Panc1 (cell line): ENCODE measurements at regions not wholly inside any gene's neighbourhood (a gene's known extent, or its start where the extent isn't known, plus 50 kb on each side); places are given as distances from the start of the nearest gene placed in this dataset.

Experiments
- ATAC-seq: fragments of 200-7000 bp; cut with Tn5 transposase; 2 replicates; pipeline ENCODE4 v1.9.1; 2020; ENCODE audit warnings: mild to moderate bottlenecking, moderate library complexity
- BruUV-seq: library from RNA; stranded (reverse); fragments of 400-500 nt; replicated peaks from 2 replicates; lab custom pipeline; 2021; lab: Mats Ljungman, UMichigan
- CTCF ChIA-PET: fragments of 300-600 bp; sonication (Branson Sonifier 250); formaldehyde crosslinking; loops from one replicate; lab custom pipeline; 2022; ENCODE audit warnings: antibody characterized with exemption; lab: Charles Lee
- POLR2A ChIA-PET: fragments of 300-600 bp; sonication (Branson Sonifier 250); formaldehyde crosslinking; loops from one replicate; lab custom pipeline; 2022; ENCODE audit warnings: antibody characterized with exemption; lab: Charles Lee
- DNase-seq: peaks from one replicate; pipeline ENCODE4 v3.0.0-alpha.2; 2010; ENCODE audit warnings: low read depth, low spot score
- H3K27ac ChIP-seq: 2 replicates; pipeline ENCODE4 v1.5.1; 2011; ENCODE audit warnings: mild to moderate bottlenecking, low read length, inconsistent platforms
- H3K27me3 ChIP-seq: fragments of 200-500 bp; sonication (Bioruptor generic); 2 replicates; pipeline ENCODE4 v1.6.0; 2014; ENCODE audit warnings: low read length, inconsistent platforms; ENCODE audit not compliant: control insufficient read depth, insufficient read depth
- H3K36me3 ChIP-seq: fragments of 200-500 bp; sonication (Bioruptor generic); 2 replicates; pipeline ENCODE4 v1.5.1; 2014; ENCODE audit warnings: inconsistent platforms, mild to moderate bottlenecking, low read length, moderate library complexity; ENCODE audit not compliant: control insufficient read depth, insufficient read depth
- H3K4me1 ChIP-seq: 2 replicates; pipeline ENCODE4 v1.5.1; 2011; ENCODE audit warnings: inconsistent platforms, mild to moderate bottlenecking, low read length, moderate library complexity; ENCODE audit not compliant: control insufficient read depth, insufficient read depth
- H3K4me3 ChIP-seq, 2 experiments: 2 replicates each; pipeline ENCODE4 v1.5.1; 2011 to 2012; ENCODE audit warnings: low read depth in 2 of 2, low read length in 2 of 2, mild to moderate bottlenecking in 2 of 2, inconsistent platforms in 1 of 2, moderate library complexity in 1 of 2
- H3K9me3 ChIP-seq: fragments of 200-500 bp; sonication (Bioruptor generic); 2 replicates; pipeline ENCODE4 v1.5.1; 2014; ENCODE audit warnings: low read depth, mild to moderate bottlenecking, inconsistent platforms, low read length, moderate library complexity; ENCODE audit not compliant: control insufficient read depth, insufficient read depth
- POLR2AphosphoS5 ChIP-seq: IDR thresholded peaks from 2 replicates; pipeline ENCODE4 v1.6.1; 2012; ENCODE audit warnings: mild to moderate bottlenecking, low read depth, low read length, moderate library complexity
- SIN3A ChIP-seq: IDR thresholded peaks from 2 replicates; pipeline ENCODE4 v1.6.1; 2012; ENCODE audit warnings: low read depth, mild to moderate bottlenecking, low read length, moderate library complexity, borderline replicate concordance; ENCODE audit not compliant: insufficient read depth
- TCF7L2 ChIP-seq: IDR thresholded peaks from 2 replicates; pipeline ENCODE4 v1.6.1; 2011; ENCODE audit warnings: mild to moderate bottlenecking, low read depth, low read length, inconsistent platforms
- in situ Hi-C: cut with HindIII; loops from 2 replicates; pipeline ENCODE4 v1.10.0; 2016; ENCODE audit warnings: low sequenced_read_pairs, low pct_unique_long_range_greater_than_20kb
- intact Hi-C: fragments of 100-400 bp; cut with micrococcal nuclease; formaldehyde crosslinking; loops from one replicate; pipeline ENCODE4 v1.10.0; 2022; ENCODE audit not compliant: unreplicated experiment
- TF ChIP-seq, protein P1 (sequence below), 2 experiments: IDR thresholded peaks; 2 replicates each; pipeline ENCODE4 v1.6.1; 2011 to 2012; ENCODE audit warnings: low read depth in 2 of 2, control low read depth in 1 of 2, low read length in 1 of 2, mild to moderate bottlenecking in 1 of 2, moderate library complexity in 1 of 2; ENCODE audit not compliant: insufficient read depth in 1 of 2
- TF ChIP-seq, protein P2 (sequence below): fragments of 450-650 bp; IDR thresholded peaks from 2 replicates; pipeline ENCODE4 v1.5.1; 2017; ENCODE audit warnings: mild to moderate bottlenecking

GRCh38 chr12:116639765-116640164, 80.6 kb downstream of the MAP1LC3B2 start:
- intact Hi-C loops (no loop called here), in situ Hi-C loops (no loop called here)
- Histone ChIP-seq H3K4me1 (no peaks in the 10 kb centered on the region), H3K36me3 (no peaks in the 10 kb centered on the region), H3K27me3 (no peaks in the 10 kb centered on the region), H3K9me3 (no peaks in the 10 kb centered on the region), H3K27ac (no peak overlapping the region), H3K4me3 (no peak overlapping the region)
- CTCF ChIA-PET, result interaction anchor here (0.6 kb wide), 1 partner anchor 36 kb away, joined by 3 read pairs; no protein-coding TSS in a partner anchor
- BruUV-seq, result no TSS peak
- ATAC-seq (no peak), DNase-seq (no peak)
- no peak for TF ChIP-seq TCF7L2
- POLR2A ChIA-PET, result interaction anchor here (0.6 kb wide), 1 partner anchor 155 kb away, joined by 3 read pairs; no protein-coding TSS in a partner anchor

DNA sequence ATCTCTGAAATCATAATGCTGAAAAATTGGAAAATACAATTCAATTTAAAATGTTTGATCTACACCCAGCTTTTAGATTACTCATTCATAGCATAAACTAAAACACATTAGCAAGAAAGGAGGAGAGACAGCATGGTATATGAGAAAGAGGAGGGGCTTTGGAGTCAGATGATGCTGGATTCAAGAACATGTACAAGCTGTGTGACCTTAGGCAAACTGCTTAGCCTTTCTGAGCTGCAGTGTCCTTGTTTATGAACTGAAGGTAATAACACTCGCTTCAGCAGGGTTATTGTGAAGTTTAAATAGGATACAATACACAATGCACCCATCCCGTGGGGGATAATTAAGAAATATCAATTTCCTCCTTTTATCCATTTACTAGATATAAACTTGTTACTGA, 79.2 kb downstream of the MAP1LC3B2 start:
- H3K36me3 ChIP-seq, result no peaks in the 10 kb centered on the region
- no peak overlapping the region for H3K27ac ChIP-seq
- DNase-seq, result no peak
- ATAC-seq, result no peak
- H3K4me1 ChIP-seq, result no peaks in the 10 kb centered on the region
- TF ChIP-seq POLR2AphosphoS5, result no peak
- no peak for TF ChIP-seq TCF7L2
- TF ChIP-seq, protein P1, sequence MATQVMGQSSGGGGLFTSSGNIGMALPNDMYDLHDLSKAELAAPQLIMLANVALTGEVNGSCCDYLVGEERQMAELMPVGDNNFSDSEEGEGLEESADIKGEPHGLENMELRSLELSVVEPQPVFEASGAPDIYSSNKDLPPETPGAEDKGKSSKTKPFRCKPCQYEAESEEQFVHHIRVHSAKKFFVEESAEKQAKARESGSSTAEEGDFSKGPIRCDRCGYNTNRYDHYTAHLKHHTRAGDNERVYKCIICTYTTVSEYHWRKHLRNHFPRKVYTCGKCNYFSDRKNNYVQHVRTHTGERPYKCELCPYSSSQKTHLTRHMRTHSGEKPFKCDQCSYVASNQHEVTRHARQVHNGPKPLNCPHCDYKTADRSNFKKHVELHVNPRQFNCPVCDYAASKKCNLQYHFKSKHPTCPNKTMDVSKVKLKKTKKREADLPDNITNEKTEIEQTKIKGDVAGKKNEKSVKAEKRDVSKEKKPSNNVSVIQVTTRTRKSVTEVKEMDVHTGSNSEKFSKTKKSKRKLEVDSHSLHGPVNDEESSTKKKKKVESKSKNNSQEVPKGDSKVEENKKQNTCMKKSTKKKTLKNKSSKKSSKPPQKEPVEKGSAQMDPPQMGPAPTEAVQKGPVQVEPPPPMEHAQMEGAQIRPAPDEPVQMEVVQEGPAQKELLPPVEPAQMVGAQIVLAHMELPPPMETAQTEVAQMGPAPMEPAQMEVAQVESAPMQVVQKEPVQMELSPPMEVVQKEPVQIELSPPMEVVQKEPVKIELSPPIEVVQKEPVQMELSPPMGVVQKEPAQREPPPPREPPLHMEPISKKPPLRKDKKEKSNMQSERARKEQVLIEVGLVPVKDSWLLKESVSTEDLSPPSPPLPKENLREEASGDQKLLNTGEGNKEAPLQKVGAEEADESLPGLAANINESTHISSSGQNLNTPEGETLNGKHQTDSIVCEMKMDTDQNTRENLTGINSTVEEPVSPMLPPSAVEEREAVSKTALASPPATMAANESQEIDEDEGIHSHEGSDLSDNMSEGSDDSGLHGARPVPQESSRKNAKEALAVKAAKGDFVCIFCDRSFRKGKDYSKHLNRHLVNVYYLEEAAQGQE (IDR thresholded peaks at IDR 0.05; ENCODE audit: insufficient read depth in 1 of 2, low read depth in 2 of 2, low read length in 1 of 2), result no peak
- TF ChIP-seq SIN3A, result no peak
- TF ChIP-seq, protein P2, sequence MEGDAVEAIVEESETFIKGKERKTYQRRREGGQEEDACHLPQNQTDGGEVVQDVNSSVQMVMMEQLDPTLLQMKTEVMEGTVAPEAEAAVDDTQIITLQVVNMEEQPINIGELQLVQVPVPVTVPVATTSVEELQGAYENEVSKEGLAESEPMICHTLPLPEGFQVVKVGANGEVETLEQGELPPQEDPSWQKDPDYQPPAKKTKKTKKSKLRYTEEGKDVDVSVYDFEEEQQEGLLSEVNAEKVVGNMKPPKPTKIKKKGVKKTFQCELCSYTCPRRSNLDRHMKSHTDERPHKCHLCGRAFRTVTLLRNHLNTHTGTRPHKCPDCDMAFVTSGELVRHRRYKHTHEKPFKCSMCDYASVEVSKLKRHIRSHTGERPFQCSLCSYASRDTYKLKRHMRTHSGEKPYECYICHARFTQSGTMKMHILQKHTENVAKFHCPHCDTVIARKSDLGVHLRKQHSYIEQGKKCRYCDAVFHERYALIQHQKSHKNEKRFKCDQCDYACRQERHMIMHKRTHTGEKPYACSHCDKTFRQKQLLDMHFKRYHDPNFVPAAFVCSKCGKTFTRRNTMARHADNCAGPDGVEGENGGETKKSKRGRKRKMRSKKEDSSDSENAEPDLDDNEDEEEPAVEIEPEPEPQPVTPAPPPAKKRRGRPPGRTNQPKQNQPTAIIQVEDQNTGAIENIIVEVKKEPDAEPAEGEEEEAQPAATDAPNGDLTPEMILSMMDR, result no peak
- ChIA-PET POLR2A (no interaction called here), CTCF (no interaction called here)
- no peaks in the 10 kb centered on the region for H3K27me3 ChIP-seq
- H3K4me3 ChIP-seq, result no peak overlapping the region
- in situ Hi-C loops (no loop called here), intact Hi-C loops (no loop called here)
- H3K9me3 ChIP-seq, result no peaks in the 10 kb centered on the region
- no TSS peak for BruUV-seq

- TF ChIP-seq SIN3A, result no peak
- no peak for TF ChIP-seq POLR2AphosphoS5
- TF ChIP-seq TCF7L2, result no peak
- TF ChIP-seq, protein P2, result no peak
- TF ChIP-seq, protein P1 (IDR thresholded peaks at IDR 0.05; ENCODE audit: insufficient read depth in 1 of 2, low read depth in 2 of 2, low read length in 1 of 2), result no peak
- Histone ChIP-seq H3K36me3 (no peaks in the 10 kb centered on the region), H3K27ac (no peak overlapping the region), H3K4me3 (no peak overlapping the region), H3K27me3 (no peaks in the 10 kb centered on the region), H3K4me1 (no peaks in the 10 kb centered on the region), H3K9me3 (no peaks in the 10 kb centered on the region)
- in situ Hi-C loops (no loop called here), intact Hi-C loops (no loop called here)
- no peak for ATAC-seq
- ChIA-PET CTCF (no interaction called here), POLR2A (no interaction called here)
- no TSS peak for BruUV-seq
- no peak for DNase-seq
Measured at GRCh38 chr12:116637589-116638150, 78.5 kb downstream of the MAP1LC3B2 start.
